GM12878 (cell line): ENCODE measurements at regions not wholly inside any gene's neighbourhood (a gene's known extent, or its start where the extent isn't known, plus 50 kb on each side); places are given as distances from the start of the nearest gene placed in this dataset.

ENCODE experiments used
- ATAC-seq: fragments of 200-7000 bp; cut with Tn5 transposase; 3 replicates; pipeline ENCODE4 v1.9.1; 2020; ENCODE audit warnings: mild to moderate bottlenecking, moderate library complexity
- BruUV-seq: library from RNA; stranded (reverse); fragments of 400-500 nt; replicated peaks from 2 replicates; lab custom pipeline; 2021; lab: Mats Ljungman, UMichigan
- CTCF ChIA-PET: fragments of 300-600 bp; sonication (Branson Sonifier 250); formaldehyde crosslinking; extraction: SDS; loops from one replicate; lab custom pipeline; 2021; ENCODE audit warnings: inconsistent platforms; lab: Yijun Ruan, JAX
- POLR2A ChIA-PET: fragments of 350-600 bp; formaldehyde crosslinking; extraction: SDS; loops from one replicate; lab custom pipeline; 2021; ENCODE audit warnings: inconsistent platforms; lab: Charles Lee
- RAD21 ChIA-PET: fragments of 300-600 bp; sonication (Branson Sonifier 250); formaldehyde crosslinking; loops from one replicate; lab custom pipeline; 2023; ENCODE audit warnings: antibody characterized with exemption; ENCODE audit not compliant: unreplicated experiment; lab: Charles Lee
- SMC1A ChIA-PET: fragments of 300-600 bp; sonication (Branson Sonifier 250); formaldehyde crosslinking; loops from one replicate; lab custom pipeline; 2023; ENCODE audit not compliant: unreplicated experiment, uncharacterized antibody; lab: Charles Lee
- DNase-seq: peaks from one replicate; pipeline ENCODE4 v3.0.0-alpha.2; 2011; ENCODE audit warnings: low read depth, low spot score
- FAIRE-seq: peaks from 3 replicates; lab custom pipeline; 2011; peaks lifted over from hg19 to GRCh38; lab: Jason Lieb, UNC
- H2AFZ ChIP-seq: 2 replicates; pipeline ENCODE4 v1.6.0; 2011; ENCODE audit warnings: low read depth, low read length, control low read depth; ENCODE audit not compliant: control insufficient read depth
- H3K27ac ChIP-seq: 2 replicates; pipeline ENCODE4 v1.5.1; 2011; ENCODE audit warnings: control low read depth; ENCODE audit not compliant: control insufficient read depth, insufficient read depth
- H3K27me3 ChIP-seq, 2 experiments: replicated peaks in 1 of 2; 2 replicates each; pipeline versions ENCODE4 v1.6.0 to v1.6.1; 2011; ENCODE audit warnings: low read length in 1 of 2; ENCODE audit not compliant: control insufficient read depth in 2 of 2, insufficient read depth in 2 of 2
- H3K36me3 ChIP-seq, 2 experiments: 2 replicates each; pipeline ENCODE4 v1.5.1; 2011; ENCODE audit warnings: low read length in 1 of 2; ENCODE audit not compliant: control insufficient read depth in 2 of 2, insufficient read depth in 2 of 2
- H3K4me1 ChIP-seq: 2 replicates; pipeline ENCODE4 v1.6.1; 2011; ENCODE audit warnings: mild to moderate bottlenecking, low read length, moderate library complexity, mixed read lengths; ENCODE audit not compliant: control insufficient read depth, insufficient read depth
- H3K4me2 ChIP-seq: 2 replicates; pipeline ENCODE4 v1.6.0; 2011; ENCODE audit warnings: control low read depth; ENCODE audit not compliant: control insufficient read depth, insufficient read depth
- H3K4me3 ChIP-seq: fragments of 200-600 bp; sonication (generic); 2 replicates; pipeline ENCODE4 v1.5.1; 2016
- H3K79me2 ChIP-seq: 2 replicates; pipeline ENCODE4 v1.6.0; 2011; ENCODE audit warnings: low read length; ENCODE audit not compliant: control insufficient read depth, insufficient read depth
- H3K9ac ChIP-seq: 2 replicates; pipeline ENCODE4 v1.8.0; 2011; ENCODE audit warnings: low read length, control low read depth, mixed read lengths; ENCODE audit not compliant: control insufficient read depth, insufficient read depth
- H3K9me3 ChIP-seq: replicated peaks from 3 replicates; pipeline ENCODE4 v1.5.1; 2011; ENCODE audit warnings: mild to moderate bottlenecking, low read length; ENCODE audit not compliant: control insufficient read depth, insufficient read depth
- H4K20me1 ChIP-seq: 2 replicates; pipeline ENCODE4 v1.6.0; 2011; ENCODE audit not compliant: control insufficient read depth, insufficient read depth
- ATF3 ChIP-seq: IDR thresholded peaks from 2 replicates; pipeline ENCODE4 v1.6.1; 2011; ENCODE audit warnings: low read depth, mild to moderate bottlenecking, low read length, moderate library complexity, borderline replicate concordance; ENCODE audit errors: extremely low read depth
- BRCA1 ChIP-seq: IDR thresholded peaks from 2 replicates; pipeline ENCODE4 v1.6.1; 2011; ENCODE audit warnings: low read depth, low read length, improper control_type of control experiment
- CBFB ChIP-seq: IDR thresholded peaks from 2 replicates; pipeline ENCODE4 v1.6.1; 2016; ENCODE audit warnings: antibody characterized with exemption, low read depth
- CBX3 ChIP-seq: fragments of 200-600 bp; sonication (generic); IDR thresholded peaks from 2 replicates; pipeline ENCODE4 v1.6.1; 2016; ENCODE audit warnings: low read depth, borderline replicate concordance
- CHD4 ChIP-seq: fragments of 200-600 bp; sonication (generic); IDR thresholded peaks from 2 replicates; pipeline ENCODE4 v1.6.1; 2016; ENCODE audit warnings: mild to moderate bottlenecking
- EP300 ChIP-seq, 2 experiments: fragments of 150-350 bp in 1 of 2; IDR thresholded peaks; 2 replicates each; pipeline ENCODE4 v1.6.1; 2011 to 2012; ENCODE audit warnings: low read depth in 2 of 2, low read length in 2 of 2, borderline replicate concordance in 1 of 2, improper control_type of control experiment in 1 of 2, inconsistent platforms in 1 of 2; ENCODE audit not compliant: control insufficient read depth in 1 of 2
- ESRRA ChIP-seq: IDR thresholded peaks from 2 replicates; pipeline ENCODE4 v1.6.1; 2012; ENCODE audit warnings: mild to moderate bottlenecking, low read length, improper control_type of control experiment
- JUND ChIP-seq: IDR thresholded peaks from 2 replicates; pipeline ENCODE4 v1.6.1; 2012; ENCODE audit warnings: low read depth, mild to moderate bottlenecking, low read length, improper control_type of control experiment, moderate library complexity
- MLLT1 ChIP-seq: fragments of 450-650 bp; IDR thresholded peaks from 2 replicates; pipeline ENCODE4 v1.6.1; 2016; ENCODE audit warnings: mild to moderate bottlenecking
- SMAD1 ChIP-seq: fragments of 450-650 bp; IDR thresholded peaks from 2 replicates; pipeline ENCODE4 v1.6.1; 2018; ENCODE audit warnings: mild to moderate bottlenecking, low read depth; ENCODE audit not compliant: partially characterized antibody
- SP1 ChIP-seq: IDR thresholded peaks from one replicate; pipeline ENCODE4 v1.6.1; 2011; ENCODE audit warnings: low read depth, low read length
- USF1 ChIP-seq: IDR thresholded peaks from 2 replicates; pipeline ENCODE4 v1.6.1; 2011; ENCODE audit warnings: borderline replicate concordance, low read depth, mild to moderate bottlenecking, moderate library complexity, mixed read lengths, low read length; ENCODE audit not compliant: insufficient read depth; ENCODE audit errors: extremely low read length
- ZBTB11 ChIP-seq: fragments of 450-650 bp; formaldehyde crosslinking; IDR thresholded peaks from 2 replicates; pipeline ENCODE4 v1.5.0; 2022; ENCODE audit warnings: mild to moderate bottlenecking, missing genetic modification characterization
- WGBS: methylation state at CpG from one replicate; pipeline ENCODE4 v1.1.6; 2016; ENCODE audit warnings: low lambda C conversion rate; ENCODE audit not compliant: insufficient replicate concordance, insufficient coverage; ENCODE audit errors: missing lambda C conversion rate; 5-methylcytosine and 5-hydroxymethylcytosine counted together
- in situ Hi-C: fragments of 300-500 bp; cut with MboI; formaldehyde crosslinking; loops from 9 replicates; pipeline ENCODE4 v1.14.3; 2018; ENCODE audit warnings: mixed read lengths
- intact Hi-C: fragments of 100-400 bp; cut with micrococcal nuclease; formaldehyde crosslinking; loops from one replicate; pipeline ENCODE4 v1.14.2; 2022; ENCODE audit not compliant: unreplicated experiment

GRCh38 chr5:61627531-61627930 is 295.5 kb downstream of the ZSWIM6 start:
- no peaks in the 10 kb centered on the region for H3K4me1 ChIP-seq
- SMC1A ChIA-PET = no interaction called here
- no peaks in the 10 kb centered on the region for H3K79me2 ChIP-seq
- RAD21 ChIA-PET = no interaction called here
- 0% methylated on average over 2 of the region's 2 CpGs for WGBS
- H3K4me2 ChIP-seq = no peak overlapping the region
- no peak overlapping the region for H2AFZ ChIP-seq
- DNase-seq (no peak), FAIRE-seq (no peak), ATAC-seq (no peak)
- H3K4me3 ChIP-seq = no peak overlapping the region
- CTCF ChIA-PET = no interaction called here
- peaks cover 4 to 13% of the 10 kb centered on the region in 2 experiments for H3K27me3 ChIP-seq
- H3K9me3 ChIP-seq = no peaks in the 10 kb centered on the region
- no peak overlapping the region for H3K27ac ChIP-seq
- no peaks in the 10 kb centered on the region for H3K36me3 ChIP-seq
- intact Hi-C loops = no loop called here
- no peak overlapping the region for H3K9ac ChIP-seq
- in situ Hi-C loops = no loop called here
- H4K20me1 ChIP-seq = no peaks in the 10 kb centered on the region
- BruUV-seq = no TSS peak
- POLR2A ChIA-PET = no interaction called here
- TF ChIP-seq CBX3 (no peak), CHD4 (no peak), USF1 (no peak), EP300 (IDR thresholded peaks at IDR 0.05; ENCODE audit: borderline replicate concordance in 1 of 2, control insufficient read depth in 1 of 2, low read depth in 2 of 2, low read length in 2 of 2) (no peak), JUND (no peak), ZBTB11 (CRISPR knock-in tag) (no peak), CBFB (no peak), MLLT1 (no peak), SP1 (no peak), ATF3 (no peak), ESRRA (no peak), SMAD1 (no peak), BRCA1 (no peak)
